Liver (tissue), 8 donors: ENCODE measurements at regions not wholly inside any gene's neighbourhood (a gene's known extent, or its start where the extent isn't known, plus 50 kb on each side); places are given as distances from the start of the nearest gene placed in this dataset.

Experiments
- DNase-seq: peaks from one replicate; pipeline ENCODE4 v3.0.0-alpha.2; 2017; ENCODE audit warnings: low spot score
- H3K27ac ChIP-seq, 2 donors: one replicate each; pipeline ENCODE4 v1.7.0; 2013; ENCODE audit warnings: inconsistent platforms in 2 of 2, low read length in 2 of 2, control low read depth in 1 of 2, low read depth in 1 of 2, mild to moderate bottlenecking in 1 of 2
- H3K27me3 ChIP-seq, 4 donors: one replicate each; pipeline versions ENCODE4 v1.6.1 to v1.7.0; 2013; ENCODE audit warnings: low read length in 3 of 4, inconsistent platforms in 1 of 4, mild to moderate bottlenecking in 1 of 4, moderate library complexity in 1 of 4; ENCODE audit not compliant: control insufficient read depth in 4 of 4, insufficient read depth in 4 of 4
- H3K36me3 ChIP-seq, 4 donors: one replicate each; pipeline versions ENCODE4 v1.6.1 to v1.7.0; 2013; ENCODE audit warnings: low read length in 3 of 4, mild to moderate bottlenecking in 3 of 4, low read depth in 1 of 4, moderate library complexity in 1 of 4; ENCODE audit not compliant: control insufficient read depth in 4 of 4, insufficient read depth in 3 of 4
- H3K4me1 ChIP-seq, 4 donors: one replicate each; pipeline versions ENCODE4 v1.6.1 to v1.7.0; 2013; ENCODE audit warnings: low read length in 3 of 4, mild to moderate bottlenecking in 3 of 4, moderate library complexity in 1 of 4; ENCODE audit not compliant: control insufficient read depth in 4 of 4, insufficient read depth in 4 of 4
- H3K4me3 ChIP-seq, 3 donors: one replicate each; pipeline versions ENCODE4 v1.6.1 to v1.7.0; 2013; ENCODE audit warnings: low read length in 3 of 3, control low read depth in 1 of 3, low read depth in 1 of 3, mild to moderate bottlenecking in 1 of 3
- H3K9ac ChIP-seq, 2 donors: one replicate each; pipeline ENCODE4 v1.7.0; 2013; ENCODE audit warnings: low read length in 2 of 2, mild to moderate bottlenecking in 2 of 2, moderate library complexity in 2 of 2, control low read depth in 1 of 2, low read depth in 1 of 2
- H3K9me3 ChIP-seq, 4 donors: one replicate each; pipeline versions ENCODE4 v1.6.1 to v1.7.0; 2013; ENCODE audit warnings: low read length in 3 of 4; ENCODE audit not compliant: control insufficient read depth in 4 of 4
- EGR1 ChIP-seq, 2 donors: IDR thresholded peaks; 2 replicates each; pipeline ENCODE4 v1.6.1; 2016 to 2018; ENCODE audit warnings: antibody characterized with exemption in 2 of 2, low read depth in 2 of 2
- FOXA2 ChIP-seq: IDR thresholded peaks from 2 replicates; pipeline ENCODE4 v1.6.1; 2016; ENCODE audit warnings: antibody characterized with exemption
- GABPA ChIP-seq, 2 donors: IDR thresholded peaks in 1 of 2; conservative IDR thresholded peaks in 1 of 2; 2 replicates each; pipeline ENCODE4 v1.6.1; 2016; ENCODE audit warnings: antibody characterized with exemption in 2 of 2, mild to moderate bottlenecking in 1 of 2, moderate library complexity in 1 of 2
- HNF4A ChIP-seq, 2 donors: conservative IDR thresholded peaks; 2 replicates each; pipeline ENCODE4 v1.6.1; 2016; ENCODE audit warnings: antibody characterized with exemption in 2 of 2, mild to moderate bottlenecking in 2 of 2
- HNF4G ChIP-seq: IDR thresholded peaks from 2 replicates; pipeline ENCODE4 v1.6.1; 2016; ENCODE audit warnings: antibody characterized with exemption
- JUND ChIP-seq, 2 donors: IDR thresholded peaks; 2 replicates each; pipeline ENCODE4 v1.6.1; 2016; ENCODE audit warnings: antibody characterized with exemption in 2 of 2
- NR2F2 ChIP-seq: IDR thresholded peaks from 2 replicates; pipeline ENCODE4 v1.6.1; 2016; ENCODE audit warnings: antibody characterized with exemption
- RAD21 ChIP-seq, 2 donors: IDR thresholded peaks; 2 replicates each; pipeline ENCODE4 v1.6.1; 2016; ENCODE audit warnings: antibody characterized with exemption in 2 of 2, mild to moderate bottlenecking in 2 of 2
- TAF1 ChIP-seq: conservative IDR thresholded peaks from 2 replicates; pipeline ENCODE4 v1.6.1; 2016; ENCODE audit warnings: antibody characterized with exemption, mild to moderate bottlenecking
- YY1 ChIP-seq: IDR thresholded peaks from 2 replicates; pipeline ENCODE4 v1.6.1; 2016; ENCODE audit warnings: antibody characterized with exemption, mild to moderate bottlenecking
- WGBS: extraction: QIAGEN DNeasy Blood & Tissue Kit; methylation state at CpG from one replicate; pipeline ENCODE4 v1.1.7; 2013; 5-methylcytosine and 5-hydroxymethylcytosine counted together
- TF ChIP-seq, protein P1 (sequence below): fragments of 150-350 bp; IDR thresholded peaks from 2 replicates; pipeline ENCODE4 v1.5.1; 2017; ENCODE audit warnings: improper control_type of control experiment, low read depth, low read length; ENCODE audit not compliant: missing input control
- TF ChIP-seq, protein P2 (sequence below): IDR thresholded peaks from 2 replicates; pipeline ENCODE4 v1.6.1; 2016; ENCODE audit warnings: antibody characterized with exemption, mild to moderate bottlenecking
- TF ChIP-seq, protein P3 (sequence below): IDR thresholded peaks from 2 replicates; pipeline ENCODE4 v1.6.1; 2016; ENCODE audit warnings: antibody characterized with exemption
- TF ChIP-seq, protein P4 (sequence below): IDR thresholded peaks from 2 replicates; pipeline ENCODE4 v1.6.1; 2016; ENCODE audit warnings: antibody characterized with exemption
- donor health status: healthy.
- donor health status: healthy.
- donor health status: healthy.
- donor health status: healthy.
- donor health status: healthy.

DNA sequence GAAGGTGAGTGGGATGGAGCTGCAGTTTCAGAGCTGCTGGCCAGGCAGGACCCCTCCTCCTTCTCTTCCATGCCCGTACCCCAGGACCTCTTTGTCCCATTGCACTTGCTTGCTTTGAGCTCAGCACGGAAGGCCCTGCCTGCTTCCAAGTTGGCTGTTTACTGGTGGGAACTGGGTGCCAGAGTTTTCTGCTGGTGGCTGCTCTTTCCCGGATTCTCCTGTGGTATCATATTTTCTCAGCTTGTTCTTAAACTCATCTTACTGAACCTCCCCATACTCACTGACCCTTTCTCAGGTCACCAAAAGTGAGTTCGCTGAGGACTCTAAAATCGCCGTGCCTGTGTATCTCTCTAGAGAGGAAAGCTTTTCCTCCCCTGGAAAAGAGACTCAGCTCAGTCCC, 297.7 kb upstream of the TNP1 start:
- no peak for DNase-seq

DNA sequence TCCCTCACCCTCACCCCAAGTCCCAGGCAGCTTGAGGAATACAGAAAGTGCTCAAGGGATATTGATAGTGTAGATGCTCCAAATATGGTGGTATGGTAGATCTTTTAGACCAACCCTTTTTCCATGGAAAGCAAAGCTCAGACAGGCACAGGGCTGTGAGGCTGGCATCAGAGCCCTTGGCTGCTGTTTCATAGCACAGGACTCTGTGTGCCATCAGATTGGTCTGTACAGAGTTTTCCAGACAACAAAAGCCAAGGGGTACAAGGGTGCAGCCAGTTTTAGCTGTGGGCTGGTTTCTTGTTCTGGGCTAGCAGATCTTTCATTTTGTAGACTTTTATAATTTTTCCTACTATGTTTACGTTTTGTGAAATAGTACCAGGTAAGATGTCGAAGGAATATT, 296.9 kb upstream of the TNP1 start:
- Histone ChIP-seq H3K9me3 (no peaks in the 10 kb centered on the region), H3K36me3 (no peaks in the 10 kb centered on the region), H3K27ac (no peak overlapping the region), H3K27me3 (peaks cover 0 to 23% (median 0%) of the 10 kb centered on the region in 4 donors), H3K4me3 (no peak overlapping the region), H3K4me1 (no peaks in the 10 kb centered on the region), H3K9ac (no peak overlapping the region)
- DNase-seq: no peak
- WGBS: 81% methylated on average over 2 of the region's 2 CpGs
- TF ChIP-seq EGR1 (IDR thresholded peaks at IDR 0.05; ENCODE audit: low read depth in 2 of 2): no peak
- TF ChIP-seq RAD21 (IDR thresholded peaks at IDR 0.05): no peak
- TF ChIP-seq, protein P1, sequence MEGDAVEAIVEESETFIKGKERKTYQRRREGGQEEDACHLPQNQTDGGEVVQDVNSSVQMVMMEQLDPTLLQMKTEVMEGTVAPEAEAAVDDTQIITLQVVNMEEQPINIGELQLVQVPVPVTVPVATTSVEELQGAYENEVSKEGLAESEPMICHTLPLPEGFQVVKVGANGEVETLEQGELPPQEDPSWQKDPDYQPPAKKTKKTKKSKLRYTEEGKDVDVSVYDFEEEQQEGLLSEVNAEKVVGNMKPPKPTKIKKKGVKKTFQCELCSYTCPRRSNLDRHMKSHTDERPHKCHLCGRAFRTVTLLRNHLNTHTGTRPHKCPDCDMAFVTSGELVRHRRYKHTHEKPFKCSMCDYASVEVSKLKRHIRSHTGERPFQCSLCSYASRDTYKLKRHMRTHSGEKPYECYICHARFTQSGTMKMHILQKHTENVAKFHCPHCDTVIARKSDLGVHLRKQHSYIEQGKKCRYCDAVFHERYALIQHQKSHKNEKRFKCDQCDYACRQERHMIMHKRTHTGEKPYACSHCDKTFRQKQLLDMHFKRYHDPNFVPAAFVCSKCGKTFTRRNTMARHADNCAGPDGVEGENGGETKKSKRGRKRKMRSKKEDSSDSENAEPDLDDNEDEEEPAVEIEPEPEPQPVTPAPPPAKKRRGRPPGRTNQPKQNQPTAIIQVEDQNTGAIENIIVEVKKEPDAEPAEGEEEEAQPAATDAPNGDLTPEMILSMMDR: no peak
- TF ChIP-seq, protein P2, sequence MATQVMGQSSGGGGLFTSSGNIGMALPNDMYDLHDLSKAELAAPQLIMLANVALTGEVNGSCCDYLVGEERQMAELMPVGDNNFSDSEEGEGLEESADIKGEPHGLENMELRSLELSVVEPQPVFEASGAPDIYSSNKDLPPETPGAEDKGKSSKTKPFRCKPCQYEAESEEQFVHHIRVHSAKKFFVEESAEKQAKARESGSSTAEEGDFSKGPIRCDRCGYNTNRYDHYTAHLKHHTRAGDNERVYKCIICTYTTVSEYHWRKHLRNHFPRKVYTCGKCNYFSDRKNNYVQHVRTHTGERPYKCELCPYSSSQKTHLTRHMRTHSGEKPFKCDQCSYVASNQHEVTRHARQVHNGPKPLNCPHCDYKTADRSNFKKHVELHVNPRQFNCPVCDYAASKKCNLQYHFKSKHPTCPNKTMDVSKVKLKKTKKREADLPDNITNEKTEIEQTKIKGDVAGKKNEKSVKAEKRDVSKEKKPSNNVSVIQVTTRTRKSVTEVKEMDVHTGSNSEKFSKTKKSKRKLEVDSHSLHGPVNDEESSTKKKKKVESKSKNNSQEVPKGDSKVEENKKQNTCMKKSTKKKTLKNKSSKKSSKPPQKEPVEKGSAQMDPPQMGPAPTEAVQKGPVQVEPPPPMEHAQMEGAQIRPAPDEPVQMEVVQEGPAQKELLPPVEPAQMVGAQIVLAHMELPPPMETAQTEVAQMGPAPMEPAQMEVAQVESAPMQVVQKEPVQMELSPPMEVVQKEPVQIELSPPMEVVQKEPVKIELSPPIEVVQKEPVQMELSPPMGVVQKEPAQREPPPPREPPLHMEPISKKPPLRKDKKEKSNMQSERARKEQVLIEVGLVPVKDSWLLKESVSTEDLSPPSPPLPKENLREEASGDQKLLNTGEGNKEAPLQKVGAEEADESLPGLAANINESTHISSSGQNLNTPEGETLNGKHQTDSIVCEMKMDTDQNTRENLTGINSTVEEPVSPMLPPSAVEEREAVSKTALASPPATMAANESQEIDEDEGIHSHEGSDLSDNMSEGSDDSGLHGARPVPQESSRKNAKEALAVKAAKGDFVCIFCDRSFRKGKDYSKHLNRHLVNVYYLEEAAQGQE: no peak
- no peak for TF ChIP-seq JUND (IDR thresholded peaks at IDR 0.05)
- no peak for TF ChIP-seq GABPA (IDR thresholded peaks at IDR 0.05 in 1 of 2, conservative IDR thresholded peaks at IDR 0.05 in 1 of 2)
- TF ChIP-seq, protein P3, sequence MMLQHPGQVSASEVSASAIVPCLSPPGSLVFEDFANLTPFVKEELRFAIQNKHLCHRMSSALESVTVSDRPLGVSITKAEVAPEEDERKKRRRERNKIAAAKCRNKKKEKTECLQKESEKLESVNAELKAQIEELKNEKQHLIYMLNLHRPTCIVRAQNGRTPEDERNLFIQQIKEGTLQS: no peak

More for the DNA sequence above, 297.7 kb upstream of the TNP1 start:
- peaks cover 0 to 23% (median 0%) of the 10 kb centered on the region in 4 donors for H3K27me3 ChIP-seq
- no peak overlapping the region for H3K4me3 ChIP-seq
- WGBS: 85% methylated on average over 6 of the region's 6 CpGs
- H3K9ac ChIP-seq: no peak overlapping the region
- no peaks in the 10 kb centered on the region for H3K9me3 ChIP-seq
- no peak overlapping the region for H3K27ac ChIP-seq
- H3K4me1 ChIP-seq: no peaks in the 10 kb centered on the region
- no peaks in the 10 kb centered on the region for H3K36me3 ChIP-seq
- TF ChIP-seq FOXA2 (no peak), TAF1 (no peak), NR2F2 (no peak), RAD21 (IDR thresholded peaks at IDR 0.05) (no peak), EGR1 (IDR thresholded peaks at IDR 0.05; ENCODE audit: low read depth in 2 of 2) (no peak), JUND (IDR thresholded peaks at IDR 0.05) (no peak), HNF4G (no peak), YY1 (no peak), HNF4A (conservative IDR thresholded peaks at IDR 0.05) (no peak), GABPA (IDR thresholded peaks at IDR 0.05 in 1 of 2, conservative IDR thresholded peaks at IDR 0.05 in 1 of 2) (no peak)
- TF ChIP-seq, protein P2: no peak
- TF ChIP-seq, protein P1: no peak
- TF ChIP-seq, protein P4, sequence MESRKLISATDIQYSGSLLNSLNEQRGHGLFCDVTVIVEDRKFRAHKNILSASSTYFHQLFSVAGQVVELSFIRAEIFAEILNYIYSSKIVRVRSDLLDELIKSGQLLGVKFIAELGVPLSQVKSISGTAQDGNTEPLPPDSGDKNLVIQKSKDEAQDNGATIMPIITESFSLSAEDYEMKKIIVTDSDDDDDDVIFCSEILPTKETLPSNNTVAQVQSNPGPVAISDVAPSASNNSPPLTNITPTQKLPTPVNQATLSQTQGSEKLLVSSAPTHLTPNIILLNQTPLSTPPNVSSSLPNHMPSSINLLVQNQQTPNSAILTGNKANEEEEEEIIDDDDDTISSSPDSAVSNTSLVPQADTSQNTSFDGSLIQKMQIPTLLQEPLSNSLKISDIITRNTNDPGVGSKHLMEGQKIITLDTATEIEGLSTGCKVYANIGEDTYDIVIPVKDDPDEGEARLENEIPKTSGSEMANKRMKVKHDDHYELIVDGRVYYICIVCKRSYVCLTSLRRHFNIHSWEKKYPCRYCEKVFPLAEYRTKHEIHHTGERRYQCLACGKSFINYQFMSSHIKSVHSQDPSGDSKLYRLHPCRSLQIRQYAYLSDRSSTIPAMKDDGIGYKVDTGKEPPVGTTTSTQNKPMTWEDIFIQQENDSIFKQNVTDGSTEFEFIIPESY: no peak
- TF ChIP-seq, protein P3: no peak
